Skeletal muscle tissue (tissue), 3 donors: ENCODE measurements at regions not wholly inside any gene's neighbourhood (a gene's known extent, or its start where the extent isn't known, plus 50 kb on each side); places are given as distances from the start of the nearest gene placed in this dataset.

Experiments
- H3K27ac ChIP-seq: one replicate; pipeline ENCODE4 v1.7.0; 2013; ENCODE audit warnings: mild to moderate bottlenecking, low read depth, low read length, inconsistent platforms
- H3K27me3 ChIP-seq, 3 donors: one replicate each; pipeline ENCODE4 v1.7.0; 2013; ENCODE audit warnings: low read length in 3 of 3; ENCODE audit not compliant: control insufficient read depth in 3 of 3, insufficient read depth in 3 of 3
- H3K36me3 ChIP-seq, 3 donors: one replicate each; pipeline ENCODE4 v1.7.0; 2013; ENCODE audit warnings: low read length in 3 of 3; ENCODE audit not compliant: control insufficient read depth in 3 of 3, insufficient read depth in 3 of 3
- H3K4me1 ChIP-seq, 3 donors: one replicate each; pipeline ENCODE4 v1.7.0; 2013; ENCODE audit warnings: low read length in 3 of 3, mild to moderate bottlenecking in 3 of 3; ENCODE audit not compliant: control insufficient read depth in 3 of 3, insufficient read depth in 3 of 3
- H3K4me3 ChIP-seq, 3 donors: one replicate each; pipeline ENCODE4 v1.7.0; 2013; ENCODE audit warnings: low read length in 3 of 3
- H3K9ac ChIP-seq, 3 donors: one replicate each; pipeline ENCODE4 v1.7.0; 2013; ENCODE audit warnings: low read length in 3 of 3, mild to moderate bottlenecking in 3 of 3, moderate library complexity in 2 of 3, low read depth in 1 of 3
- H3K9me3 ChIP-seq, 3 donors: one replicate each; pipeline ENCODE4 v1.7.0; 2013; ENCODE audit warnings: low read length in 3 of 3; ENCODE audit not compliant: control insufficient read depth in 3 of 3
- donor health status: Osteomylitis.

GRCh38 chr1:67482733-67483482 is 52.7 kb upstream of the SERBP1 start:
- H3K4me3 ChIP-seq: no peak overlapping the region
- H3K9ac ChIP-seq: no peak overlapping the region
- H3K9me3 ChIP-seq: no peaks in the 10 kb centered on the region
- H3K27ac ChIP-seq: no peak overlapping the region
- H3K36me3 ChIP-seq: no peaks in the 10 kb centered on the region
- peaks cover 3 to 4% (median 3%) of the 10 kb centered on the region in 3 donors for H3K4me1 ChIP-seq
- no peaks in the 10 kb centered on the region for H3K27me3 ChIP-seq

GRCh38 chr1:67484492-67484891 is 54.3 kb upstream of the SERBP1 start:
- no peaks in the 10 kb centered on the region for H3K9me3 ChIP-seq
- no peak overlapping the region for H3K27ac ChIP-seq
- H3K36me3 ChIP-seq: no peaks in the 10 kb centered on the region
- no peak overlapping the region for H3K9ac ChIP-seq
- H3K4me1 ChIP-seq: no peaks in the 10 kb centered on the region
- H3K4me3 ChIP-seq: no peak overlapping the region
- H3K27me3 ChIP-seq: no peaks in the 10 kb centered on the region

DNA sequence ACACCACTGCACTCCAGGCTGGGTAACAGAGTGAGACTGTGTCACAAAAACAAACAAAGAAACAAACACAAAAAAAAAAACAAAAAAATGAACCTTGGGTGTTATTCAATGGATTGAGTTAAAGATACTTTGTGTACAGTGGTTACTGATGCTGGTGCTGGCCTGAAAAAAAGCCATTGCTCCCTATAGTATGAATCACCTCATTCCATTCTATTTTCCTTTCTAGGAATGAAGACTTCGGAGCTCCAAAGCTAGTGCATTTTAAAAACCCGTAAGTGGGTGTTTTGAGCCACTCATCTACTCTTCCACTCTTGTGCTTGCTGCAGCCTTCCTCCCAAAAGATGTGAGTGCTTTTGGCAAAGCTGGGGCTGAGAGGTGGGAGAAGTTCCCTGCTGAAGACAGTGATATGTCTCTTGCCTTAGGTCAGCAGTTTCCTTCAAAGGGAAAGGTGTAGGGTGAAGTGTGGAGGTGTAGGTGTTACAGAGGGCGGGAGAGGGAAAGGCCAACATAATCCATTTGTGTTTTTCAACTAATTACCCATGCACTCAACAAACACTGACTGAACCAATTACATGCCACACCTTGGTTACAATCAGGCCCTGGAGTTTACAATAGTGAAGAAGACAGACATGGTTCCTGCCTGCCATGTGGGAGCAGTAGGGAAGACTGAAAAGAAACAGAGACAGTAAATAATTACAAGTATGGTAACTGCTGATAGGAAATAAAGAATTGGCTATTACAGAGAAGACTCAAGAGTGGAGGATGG is 55.0 kb upstream of the SERBP1 start:
- no peaks in the 10 kb centered on the region for H3K36me3 ChIP-seq
- H3K27me3 ChIP-seq: no peaks in the 10 kb centered on the region
- H3K9ac ChIP-seq: no peak overlapping the region
- H3K4me1 ChIP-seq: no peaks in the 10 kb centered on the region
- H3K9me3 ChIP-seq: no peaks in the 10 kb centered on the region
- H3K4me3 ChIP-seq: no peak overlapping the region
- H3K27ac ChIP-seq: no peak overlapping the region

- no peak overlapping the region for H3K27ac ChIP-seq
- no peak overlapping the region for H3K9ac ChIP-seq
- H3K27me3 ChIP-seq: no peaks in the 10 kb centered on the region
- no peaks in the 10 kb centered on the region for H3K36me3 ChIP-seq
- H3K4me3 ChIP-seq: no peak overlapping the region
- H3K4me1 ChIP-seq: no peaks in the 10 kb centered on the region
- H3K9me3 ChIP-seq: no peaks in the 10 kb centered on the region
These were observed 59.4 kb upstream of the SERBP1 start for GRCh38 chr1:67489643-67490042.

- no peaks in the 10 kb centered on the region for H3K9me3 ChIP-seq
- H3K36me3 ChIP-seq: no peaks in the 10 kb centered on the region
- no peak overlapping the region for H3K4me3 ChIP-seq
- no peak overlapping the region for H3K27ac ChIP-seq
- H3K9ac ChIP-seq: no peak overlapping the region
- H3K27me3 ChIP-seq: no peaks in the 10 kb centered on the region
- no peaks in the 10 kb centered on the region for H3K4me1 ChIP-seq
These were observed 61.1 kb upstream of the SERBP1 start for GRCh38 chr1:67491280-67491679.

DNA sequence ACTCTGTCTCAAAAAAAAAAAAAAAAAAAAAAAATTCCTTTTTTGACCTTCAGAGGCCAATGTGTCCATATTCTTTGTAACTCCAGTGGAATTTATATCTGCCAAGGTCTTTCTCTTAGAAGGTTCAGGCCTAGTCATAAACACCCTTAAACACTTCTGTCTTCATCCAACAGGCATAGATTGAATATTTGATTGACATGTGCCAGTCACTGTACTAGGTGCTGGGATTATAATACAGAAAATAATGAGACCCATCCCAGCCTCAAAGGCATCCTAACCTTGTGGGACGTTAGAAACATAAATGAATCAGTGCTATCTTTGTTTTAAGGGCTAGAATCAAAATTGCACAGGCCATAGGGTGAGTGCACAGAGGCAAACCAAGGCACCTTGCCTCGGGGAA is 62.9 kb upstream of the SERBP1 start:
- H3K9me3 ChIP-seq: no peaks in the 10 kb centered on the region
- no peak overlapping the region for H3K9ac ChIP-seq
- no peaks in the 10 kb centered on the region for H3K36me3 ChIP-seq
- H3K4me1 ChIP-seq: no peaks in the 10 kb centered on the region
- H3K27me3 ChIP-seq: no peaks in the 10 kb centered on the region
- no peak overlapping the region for H3K4me3 ChIP-seq
- H3K27ac ChIP-seq: no peak overlapping the region

- H3K36me3 ChIP-seq: no peaks in the 10 kb centered on the region
- no peak overlapping the region for H3K4me3 ChIP-seq
These were observed 65.1 kb upstream of the SERBP1 start for GRCh38 chr1:67495327-67495726.

GRCh38 chr1:67496329-67496728 is 66.1 kb upstream of the SERBP1 start:
- Histone ChIP-seq H3K4me1 (peaks cover 2 to 5% (median 4%) of the 10 kb centered on the region in 3 donors), H3K27me3 (no peaks in the 10 kb centered on the region)

More at GRCh38 chr1:67495327-67495726, 65.1 kb upstream of the SERBP1 start:
- Histone ChIP-seq H3K27ac (no peak overlapping the region), H3K27me3 (no peaks in the 10 kb centered on the region), H3K9ac (no peak overlapping the region), H3K9me3 (no peaks in the 10 kb centered on the region), H3K4me1 (peaks cover 0 to under 1% (median under 1%) of the 10 kb centered on the region in 3 donors)

GRCh38 chr1:67500413-67500959 is 70.3 kb upstream of the SERBP1 start:
- H3K27ac ChIP-seq: no peak overlapping the region
- no peak overlapping the region for H3K4me3 ChIP-seq
- H3K36me3 ChIP-seq: no peaks in the 10 kb centered on the region
- H3K27me3 ChIP-seq: no peaks in the 10 kb centered on the region
- H3K9me3 ChIP-seq: no peaks in the 10 kb centered on the region
- peaks cover 2 to 5% (median 4%) of the 10 kb centered on the region in 3 donors for H3K4me1 ChIP-seq
- H3K9ac ChIP-seq: peak overlapping the region in 1 of 3 donors; percentile 60

More at GRCh38 chr1:67496329-67496728, 66.1 kb upstream of the SERBP1 start:
- H3K9ac ChIP-seq: no peak overlapping the region
- no peak overlapping the region for H3K27ac ChIP-seq
- no peaks in the 10 kb centered on the region for H3K36me3 ChIP-seq
- H3K4me3 ChIP-seq: no peak overlapping the region
- no peaks in the 10 kb centered on the region for H3K9me3 ChIP-seq

DNA sequence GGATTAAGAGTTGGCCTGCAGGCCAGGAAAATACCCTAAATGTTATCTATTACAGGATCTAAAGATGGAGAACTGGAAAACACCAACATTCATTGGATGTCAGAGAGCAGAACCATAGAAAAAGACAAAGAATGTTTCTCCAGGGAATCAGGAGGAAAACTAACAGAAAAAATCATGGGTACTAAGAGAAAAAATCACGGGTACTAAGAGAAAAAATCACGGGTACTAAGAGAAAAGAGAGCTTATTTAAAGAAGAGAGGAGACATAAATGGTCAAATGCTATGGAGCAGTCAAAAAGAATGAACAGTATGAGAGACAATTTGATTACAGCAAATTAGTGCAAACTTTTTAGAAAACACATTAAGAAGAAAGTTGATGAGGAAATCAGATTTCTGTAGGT is 73.8 kb upstream of the SERBP1 start:
- Histone ChIP-seq H3K4me1 (peaks cover 2 to 5% (median 4%) of the 10 kb centered on the region in 3 donors), H3K4me3 (no peak overlapping the region), H3K9ac (no peak overlapping the region), H3K36me3 (no peaks in the 10 kb centered on the region), H3K9me3 (no peaks in the 10 kb centered on the region), H3K27ac (no peak overlapping the region), H3K27me3 (no peaks in the 10 kb centered on the region)
